ENCODE measurements at regions not wholly inside any gene's neighbourhood (a gene's known extent, or its start where the extent isn't known, plus 50 kb on each side); places are given as distances from the start of the nearest gene placed in this dataset.

- TF ChIP-seq TEAD4 (IDR thresholded peaks at IDR 0.05) (no peak), EP300 (IDR thresholded peaks at IDR 0.05; ENCODE audit: borderline replicate concordance) (no peak), REST (IDR thresholded peaks at IDR 0.05; ENCODE audit: low read depth) (no peak), RAD21 (IDR thresholded peaks at IDR 0.05; ENCODE audit: low read depth) (no peak), YY1 (IDR thresholded peaks at IDR 0.05; ENCODE audit: low read depth) (no peak), NFIC (IDR thresholded peaks at IDR 0.05) (no peak), CEBPB (IDR thresholded peaks at IDR 0.05) (no peak)
Observed at GRCh38 chr21:19987671-19988070, 1010.5 kb upstream of the NCAM2 start.
